COLO829 (cell line): ENCODE measurements at regions not wholly inside any gene's neighbourhood (a gene's known extent, or its start where the extent isn't known, plus 50 kb on each side); places are given as distances from the start of the nearest gene placed in this dataset.
"Not testable (repeated sequence)": the region's sequence is repeated elsewhere in the genome, so short reads cannot be mapped to it uniquely, and the experiment has no call there.

ENCODE experiments used
- DNase-seq: peaks from one replicate; pipeline ENCODE4 v3.0.0; 2012; ENCODE audit warnings: low spot score

- no peak for DNase-seq
Observed at GRCh38 chr2:138272524-138273195, 228.9 kb upstream of the SPOPL start.

- DNase-seq = not testable (repeated sequence)
Observed at GRCh38 chr2:138273280-138273679, 228.3 kb upstream of the SPOPL start.

GRCh38 chr2:138274421-138275291 is 226.9 kb upstream of the SPOPL start:
- no peak for DNase-seq

GRCh38 chr2:138275292-138275690 is 226.3 kb upstream of the SPOPL start:
- DNase-seq = no peak

- no peak for DNase-seq
Observed at GRCh38 chr2:138275881-138276280, 225.7 kb upstream of the SPOPL start.

- DNase-seq = no peak
Observed at GRCh38 chr2:138276339-138276738, 225.2 kb upstream of the SPOPL start.

- DNase-seq = no peak
Observed at GRCh38 chr2:138277062-138277461, 224.5 kb upstream of the SPOPL start.

- DNase-seq = no peak
Observed at GRCh38 chr2:138279871-138280270, 221.7 kb upstream of the SPOPL start.

GRCh38 chr2:138280999-138281695 is 220.4 kb upstream of the SPOPL start:
- no peak for DNase-seq

GRCh38 chr2:138282014-138282672 is 219.4 kb upstream of the SPOPL start:
- DNase-seq = no peak

GRCh38 chr2:138291805-138292204 is 209.8 kb upstream of the SPOPL start:
- no peak for DNase-seq

- DNase-seq = no peak
Observed at GRCh38 chr2:138293045-138293444, 208.5 kb upstream of the SPOPL start.

GRCh38 chr2:138293549-138293948 is 208.0 kb upstream of the SPOPL start:
- no peak for DNase-seq

GRCh38 chr2:138294451-138294850 is 207.1 kb upstream of the SPOPL start:
- DNase-seq = no peak

- no peak for DNase-seq
Observed at GRCh38 chr2:138296365-138296764, 205.2 kb upstream of the SPOPL start.

GRCh38 chr2:138298120-138298814 is 203.3 kb upstream of the SPOPL start:
- DNase-seq = no peak

GRCh38 chr2:138298900-138299299 is 202.7 kb upstream of the SPOPL start:
- DNase-seq = no peak

- DNase-seq = no peak
Observed at GRCh38 chr2:138306626-138307025, 194.9 kb upstream of the SPOPL start.

- no peak for DNase-seq
Observed at GRCh38 chr2:138307099-138307498, 194.5 kb upstream of the SPOPL start.

- DNase-seq = no peak
Observed at GRCh38 chr2:138309760-138310159, 191.8 kb upstream of the SPOPL start.

- no peak for DNase-seq
Observed at GRCh38 chr2:138312061-138312460, 189.5 kb upstream of the SPOPL start.

GRCh38 chr2:138315619-138316018 is 186.0 kb upstream of the SPOPL start:
- DNase-seq = not testable (repeated sequence)
